ENCODE measurements at regions not wholly inside any gene's neighbourhood (a gene's known extent, or its start where the extent isn't known, plus 50 kb on each side); places are given as distances from the start of the nearest gene placed in this dataset.
"Not testable (repeated sequence)": the region's sequence is repeated elsewhere in the genome, so short reads cannot be mapped to it uniquely, and the experiment has no call there.

DNA sequence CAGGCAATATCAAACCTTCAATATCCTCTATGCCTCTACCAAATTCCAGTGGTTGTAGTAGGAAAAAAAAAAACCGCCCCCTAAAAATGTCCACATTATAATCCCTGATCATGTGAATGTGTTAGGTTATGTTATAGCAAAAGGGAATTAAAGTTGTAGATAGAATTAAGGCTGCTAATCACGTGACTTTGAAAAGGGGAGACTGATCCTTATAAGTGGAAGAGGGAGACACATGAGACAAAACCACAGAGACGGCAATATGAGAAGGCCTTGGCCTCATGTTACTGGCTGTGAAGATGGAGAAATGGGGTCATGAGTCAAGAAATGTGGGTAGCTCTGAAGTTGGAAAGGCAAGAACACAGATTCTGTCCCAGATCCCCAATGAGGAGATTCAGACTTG, 1711.3 kb downstream of the KHDRBS2 start:
- DNase-seq (ENCODE audit: low read depth in 2 of 2): not testable (repeated sequence)

DNA sequence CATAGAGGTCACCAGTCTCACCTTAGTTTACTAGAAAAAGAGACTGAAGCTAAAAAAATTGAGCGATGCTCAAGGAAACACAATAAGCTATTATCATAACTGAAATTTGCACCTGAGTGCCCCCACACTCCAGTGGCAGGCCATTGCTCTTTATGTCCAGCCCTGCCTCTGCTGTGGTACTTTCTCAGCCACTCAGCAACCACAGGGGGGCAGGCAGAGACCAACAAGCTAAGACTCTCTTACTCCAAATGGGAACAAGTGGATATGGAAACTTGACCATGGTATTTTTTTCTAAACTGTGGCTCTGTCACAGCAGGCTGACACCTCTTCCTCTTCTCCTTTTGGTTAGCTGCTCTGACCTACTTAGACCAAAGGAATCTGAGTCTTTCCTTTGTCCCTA, 1713.4 kb downstream of the KHDRBS2 start:
- DNase-seq (ENCODE audit: low read depth in 2 of 2): not testable (repeated sequence)

DNA sequence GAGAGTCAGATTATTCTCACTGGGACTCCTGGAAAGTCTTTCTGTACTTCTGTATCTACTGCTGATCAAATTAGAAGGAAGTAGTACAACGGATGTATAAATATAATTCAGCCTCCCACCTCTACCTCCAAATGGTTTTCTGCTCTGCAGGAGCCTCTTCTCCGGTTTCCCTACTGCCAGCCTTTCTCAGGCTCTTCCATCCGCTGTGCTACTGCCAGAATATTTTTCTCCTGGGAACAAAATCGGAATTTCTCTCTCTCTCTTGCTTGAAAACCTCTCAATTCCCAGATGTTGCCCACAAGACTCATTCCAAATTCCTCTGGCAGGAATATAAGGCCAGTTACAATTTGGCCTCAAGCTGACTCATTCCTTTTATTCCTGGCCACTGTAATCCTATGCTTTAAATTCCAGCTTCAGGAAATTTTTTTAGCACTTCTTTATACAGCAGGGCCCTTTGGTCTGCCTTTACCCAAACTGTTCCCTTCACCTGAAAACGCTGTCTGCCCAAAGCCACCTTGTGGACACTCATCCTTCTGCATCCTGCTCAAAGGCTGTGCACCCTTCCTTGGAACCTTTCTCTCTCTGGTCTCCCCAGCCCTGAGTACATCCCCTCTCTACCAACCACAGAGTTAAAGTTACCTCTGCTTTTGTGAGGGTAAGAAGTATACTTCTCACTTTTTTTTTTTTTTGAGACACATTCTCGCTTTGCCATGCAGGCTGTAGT, 1714.6 kb downstream of the KHDRBS2 start:
- DNase-seq (ENCODE audit: low read depth in 2 of 2): peak in 1 of 2 experiments; percentile 0

DNA sequence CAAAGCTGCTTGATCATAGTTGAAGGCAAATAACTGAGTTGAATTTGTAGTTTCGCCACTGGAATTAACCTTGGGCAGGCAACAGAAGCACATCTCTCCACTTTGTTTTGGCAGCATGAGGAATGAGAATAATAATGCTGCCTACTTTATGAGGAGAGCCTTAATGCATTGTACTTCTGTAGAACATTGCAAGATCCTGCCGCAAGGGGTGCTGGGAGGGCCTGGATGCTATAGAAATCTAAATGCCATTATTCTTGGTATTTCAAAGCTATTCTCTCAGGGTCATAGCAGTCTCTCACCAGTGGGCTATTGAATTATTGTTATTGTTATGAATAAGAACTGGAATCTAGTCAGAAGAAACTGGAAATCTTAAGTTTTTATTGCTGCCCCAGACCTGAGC, 1715.4 kb downstream of the KHDRBS2 start:
- not testable (repeated sequence) for DNase-seq (ENCODE audit: low read depth in 2 of 2)

DNA sequence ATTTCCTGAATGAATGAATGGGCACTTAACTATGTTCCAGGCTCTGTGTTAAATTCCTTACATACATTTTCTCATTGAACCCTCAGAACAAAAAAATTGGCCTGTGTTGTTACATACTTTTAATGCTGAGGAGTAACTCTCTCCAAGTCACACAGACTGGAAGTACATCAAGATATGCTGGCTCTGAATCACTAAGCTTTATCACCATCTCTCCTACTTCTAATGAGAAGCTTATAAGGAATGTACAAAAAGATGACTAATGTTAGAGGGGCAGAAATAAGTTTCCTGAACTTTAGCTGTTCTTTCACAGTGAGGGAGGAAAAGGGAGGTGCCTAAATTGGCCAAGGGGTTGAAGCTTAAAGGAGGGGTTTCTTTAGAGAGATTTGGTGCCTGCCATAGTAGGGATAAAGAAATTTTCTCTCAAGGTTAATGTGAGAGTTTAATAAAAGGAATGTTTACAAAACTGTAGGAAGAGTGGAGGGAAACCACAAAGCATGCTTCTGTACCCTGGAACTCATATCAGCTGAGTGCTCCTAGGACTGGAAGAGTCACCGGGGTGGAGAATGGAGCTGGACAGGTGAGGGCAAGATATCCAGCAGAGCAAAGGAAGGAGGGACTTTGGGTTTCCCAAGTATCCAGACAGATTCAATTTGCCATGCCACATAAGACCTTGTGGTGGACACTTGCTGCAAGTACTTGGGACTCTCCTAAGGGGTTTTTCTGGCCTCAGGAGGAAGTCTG, 1718.4 kb downstream of the KHDRBS2 start:
- DNase-seq (ENCODE audit: low read depth in 2 of 2): not testable (repeated sequence)

DNA sequence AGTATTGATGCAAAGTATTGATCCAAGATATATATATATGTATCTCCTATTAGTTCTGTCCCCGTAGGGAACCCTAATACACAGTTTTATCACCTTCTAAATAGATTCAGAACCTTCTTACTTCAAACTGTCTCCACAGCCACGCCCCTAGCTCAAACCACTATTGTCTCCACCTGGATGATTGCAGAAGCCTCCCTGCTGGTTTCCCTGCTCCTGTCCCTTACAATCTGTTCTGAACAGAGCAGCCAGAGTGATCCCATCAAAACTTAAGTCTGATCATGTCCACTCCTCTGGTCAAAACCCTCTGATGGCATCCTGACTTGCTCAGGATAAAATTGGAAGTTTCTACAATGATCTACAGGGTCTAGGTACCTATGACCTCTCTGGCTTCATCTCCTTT, 1719.6 kb downstream of the KHDRBS2 start:
- DNase-seq (ENCODE audit: low read depth in 2 of 2): not testable (repeated sequence)

DNA sequence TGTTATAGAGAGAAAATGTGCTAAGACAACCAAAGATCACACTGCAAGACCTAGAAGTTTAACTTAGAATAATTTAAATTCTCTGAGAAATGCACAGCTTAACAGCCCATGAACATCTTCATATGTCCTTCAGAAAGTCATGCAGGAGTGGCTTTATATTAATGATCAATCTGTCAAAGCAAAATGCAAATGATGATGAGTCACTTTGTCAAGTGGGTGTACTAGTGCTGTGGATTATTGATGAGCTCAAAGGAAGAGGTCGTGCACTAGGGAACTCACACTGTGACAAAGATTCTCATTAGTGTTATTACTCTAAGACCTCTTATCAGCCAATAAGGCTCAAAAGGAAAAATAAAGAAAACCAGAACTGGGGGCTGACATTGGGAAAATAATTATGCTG, 1726.3 kb downstream of the KHDRBS2 start:
- not testable (repeated sequence) for DNase-seq (ENCODE audit: low read depth in 2 of 2)

DNA sequence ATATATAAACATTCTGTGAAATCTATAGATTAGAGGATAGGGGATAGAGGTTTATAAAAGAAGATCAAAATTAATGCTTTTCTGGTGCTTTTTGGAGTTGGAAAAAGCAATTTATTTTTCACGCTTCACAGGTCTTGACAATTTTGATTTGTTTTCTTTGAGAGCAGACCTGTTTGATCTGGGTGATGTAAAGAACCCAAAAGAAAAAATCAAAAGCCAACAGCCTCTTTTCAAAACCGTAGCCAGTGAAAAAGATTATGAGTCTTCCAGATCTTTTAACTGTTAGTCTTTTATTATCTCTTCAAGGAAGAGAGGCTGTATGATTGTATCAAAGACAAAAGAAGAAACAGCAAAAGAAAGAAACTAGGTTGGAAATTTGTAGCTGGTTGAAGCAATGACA, 1738.7 kb downstream of the KHDRBS2 start:
- not testable (repeated sequence) for DNase-seq (ENCODE audit: low read depth in 2 of 2)

DNA sequence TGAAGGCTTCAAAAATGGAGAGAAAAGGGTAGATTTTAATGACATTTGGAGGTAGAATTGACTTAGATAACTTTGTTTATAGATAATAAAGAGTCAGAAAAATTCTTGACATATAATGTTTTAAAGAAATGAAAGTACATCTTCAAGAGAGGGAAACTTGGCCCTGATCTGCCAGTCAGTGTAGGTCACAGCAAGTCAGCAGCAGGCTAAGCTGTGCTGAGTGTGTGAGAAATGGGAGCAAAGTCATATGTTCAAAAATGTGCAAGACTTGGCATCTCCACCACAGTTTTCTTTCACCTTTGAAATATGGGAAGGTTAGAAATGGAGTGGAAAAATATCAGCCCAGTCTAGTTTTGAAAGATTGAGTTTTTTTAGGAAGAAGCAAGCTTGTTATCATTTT, 1761.3 kb downstream of the KHDRBS2 start:
- DNase-seq (ENCODE audit: low read depth in 2 of 2): not testable (repeated sequence)

DNA sequence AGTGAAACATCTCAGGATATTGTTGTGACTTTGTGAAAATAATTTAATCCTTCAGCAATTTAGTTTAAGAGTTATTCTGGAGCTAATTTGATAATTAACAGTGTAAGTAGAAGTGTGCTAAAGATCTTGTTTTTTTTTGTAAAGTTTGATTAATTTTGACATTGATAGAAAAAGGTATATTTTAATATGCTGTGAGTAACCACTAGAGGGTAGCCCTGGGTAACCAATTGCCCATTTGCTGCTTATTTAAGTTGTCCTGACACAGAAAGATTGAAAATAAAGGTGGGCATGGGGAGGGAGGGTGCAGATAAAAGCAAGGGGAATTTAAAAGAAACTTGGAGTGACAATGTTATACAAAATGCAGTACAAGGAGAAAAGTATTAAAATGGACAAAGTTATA, 1808.3 kb downstream of the KHDRBS2 start:
- DNase-seq (ENCODE audit: low read depth in 2 of 2): not testable (repeated sequence)

DNA sequence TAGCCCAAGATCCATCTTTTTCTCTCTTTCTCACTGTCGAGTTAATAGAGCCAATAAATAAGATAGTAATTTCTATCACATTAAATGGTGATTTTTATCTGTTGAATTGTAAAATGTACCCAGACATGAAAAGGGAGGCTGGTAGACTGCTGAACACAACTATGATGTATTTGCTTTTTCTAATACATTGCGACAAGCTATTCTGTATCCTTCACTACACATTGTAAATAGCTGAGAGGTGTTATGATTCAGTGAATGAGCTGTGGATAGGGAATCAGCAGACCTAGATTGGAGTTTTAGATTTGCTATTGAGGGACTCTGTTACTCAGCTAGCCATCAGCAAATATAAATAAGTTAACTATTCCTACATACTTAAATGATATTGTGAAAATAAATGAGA, 1812.2 kb downstream of the KHDRBS2 start:
- not testable (repeated sequence) for DNase-seq (ENCODE audit: low read depth in 2 of 2)

DNA sequence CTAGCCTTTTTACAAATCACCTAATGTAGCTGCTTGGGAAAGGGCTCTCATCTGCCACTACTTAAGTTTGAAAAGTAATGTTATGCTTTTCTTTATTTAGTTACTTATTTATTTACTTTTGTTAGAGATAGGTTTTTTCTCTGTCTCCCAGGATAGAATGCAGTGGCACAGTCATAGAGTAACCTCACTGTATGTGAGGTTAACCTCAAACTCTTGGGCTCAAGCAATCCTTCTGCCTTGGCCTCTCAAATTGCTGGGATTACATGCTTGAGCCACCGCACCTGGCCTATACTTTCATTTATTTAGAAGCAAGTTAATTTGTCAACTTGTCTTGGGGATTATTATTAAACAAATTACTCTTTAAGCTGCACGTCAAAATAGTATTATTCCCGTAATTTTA, 1814.6 kb downstream of the KHDRBS2 start:
- DNase-seq (ENCODE audit: low read depth in 2 of 2): not testable (repeated sequence)

DNA sequence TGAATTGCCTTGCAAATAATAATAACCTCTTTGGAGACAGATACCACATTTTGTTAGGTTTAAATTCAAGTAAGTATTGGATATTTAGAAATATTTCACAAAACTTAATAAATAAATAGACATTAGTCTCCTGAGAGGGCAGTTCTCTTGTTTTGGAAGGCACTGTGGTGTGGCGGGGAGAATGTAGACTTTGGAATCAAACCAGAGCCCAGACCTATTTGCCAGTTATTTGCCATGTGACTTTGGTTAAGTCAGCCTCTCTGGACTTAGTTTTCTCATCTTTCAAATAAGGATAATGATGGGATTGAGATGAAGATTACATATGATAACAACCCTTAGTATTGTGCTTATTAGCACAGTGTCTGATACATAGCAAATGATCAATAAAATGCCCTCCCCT, 1835.6 kb downstream of the KHDRBS2 start:
- DNase-seq (ENCODE audit: low read depth in 2 of 2): not testable (repeated sequence)

DNA sequence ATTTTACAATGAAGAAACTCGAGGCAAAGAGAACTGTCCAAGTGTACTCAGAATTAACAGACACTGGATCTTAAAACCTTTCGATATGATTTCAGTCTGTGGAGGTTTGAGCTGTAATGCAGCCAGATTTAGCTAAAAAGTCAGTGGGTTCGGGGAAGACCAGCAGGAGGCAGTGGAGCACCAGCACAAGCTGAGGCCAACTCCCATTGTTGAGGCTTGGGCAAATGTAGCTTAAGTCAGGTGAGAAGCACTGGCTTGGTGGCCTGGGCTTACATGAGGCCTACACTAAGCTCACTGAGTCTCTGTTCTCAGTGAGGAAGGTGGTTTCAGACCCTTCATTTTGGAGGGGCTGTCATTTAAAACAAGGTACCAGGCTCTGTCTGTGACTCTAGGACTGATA, 1841.5 kb downstream of the KHDRBS2 start:
- not testable (repeated sequence) for DNase-seq (ENCODE audit: low read depth in 2 of 2)

DNA sequence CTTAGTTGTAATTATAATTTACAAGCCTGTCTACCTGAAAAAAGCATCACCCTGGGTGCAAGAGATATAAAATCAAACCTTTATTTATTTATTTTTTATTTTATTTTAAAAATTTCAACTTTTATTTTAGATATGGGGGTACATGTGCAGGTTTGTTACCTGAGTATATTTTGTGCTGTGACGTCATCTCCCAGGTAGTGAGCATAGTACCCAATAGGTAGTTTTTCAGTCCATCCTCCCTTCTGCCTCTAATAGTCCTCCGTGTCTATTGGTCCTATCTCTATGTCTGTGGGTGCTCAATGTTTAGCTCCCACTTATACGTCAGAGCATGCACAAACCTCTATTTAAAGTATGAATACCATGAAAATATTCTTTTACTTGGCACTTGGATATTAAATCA, 1846.3 kb downstream of the KHDRBS2 start:
- DNase-seq (ENCODE audit: low read depth in 2 of 2): not testable (repeated sequence)

DNA sequence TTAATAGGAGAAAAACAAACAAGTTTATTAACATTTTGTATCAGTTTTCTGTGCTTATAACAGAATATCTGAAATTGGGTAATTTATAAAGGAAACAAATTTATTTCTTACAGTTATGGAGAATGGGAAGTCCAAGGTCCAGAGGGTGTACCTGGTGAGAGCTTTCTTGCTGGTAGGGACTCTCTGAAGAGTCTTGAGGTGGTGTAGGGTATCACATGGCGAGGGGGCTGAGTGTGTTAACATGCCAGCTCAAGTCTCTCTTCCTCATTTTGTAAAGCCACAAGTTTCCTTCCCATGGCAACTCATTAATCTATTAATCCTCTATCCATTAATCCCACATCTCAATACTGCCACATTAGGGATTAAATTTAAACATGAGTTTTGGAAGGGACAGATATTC, 1863.3 kb downstream of the KHDRBS2 start:
- not testable (repeated sequence) for DNase-seq (ENCODE audit: low read depth in 2 of 2)

DNA sequence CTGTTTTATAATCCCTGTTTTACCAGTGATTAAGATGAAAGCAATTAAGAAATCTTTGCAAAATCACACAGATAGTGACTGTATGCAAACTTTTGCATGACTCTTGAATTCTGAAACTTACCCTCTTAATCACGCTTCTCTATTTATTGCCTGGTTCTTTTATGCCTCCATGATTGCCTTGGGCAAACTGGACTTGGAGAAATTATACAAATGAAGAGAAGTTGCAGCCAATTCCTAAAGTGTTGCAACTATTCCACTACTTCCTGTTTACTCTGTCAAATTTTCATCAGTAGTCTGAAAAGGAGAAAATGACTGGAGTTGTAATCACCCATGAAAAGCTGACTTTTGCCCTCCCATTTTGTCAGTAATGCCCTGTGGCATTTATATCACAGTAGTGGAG, 1869.9 kb downstream of the KHDRBS2 start:
- DNase-seq (ENCODE audit: low read depth in 2 of 2): not testable (repeated sequence)

DNA sequence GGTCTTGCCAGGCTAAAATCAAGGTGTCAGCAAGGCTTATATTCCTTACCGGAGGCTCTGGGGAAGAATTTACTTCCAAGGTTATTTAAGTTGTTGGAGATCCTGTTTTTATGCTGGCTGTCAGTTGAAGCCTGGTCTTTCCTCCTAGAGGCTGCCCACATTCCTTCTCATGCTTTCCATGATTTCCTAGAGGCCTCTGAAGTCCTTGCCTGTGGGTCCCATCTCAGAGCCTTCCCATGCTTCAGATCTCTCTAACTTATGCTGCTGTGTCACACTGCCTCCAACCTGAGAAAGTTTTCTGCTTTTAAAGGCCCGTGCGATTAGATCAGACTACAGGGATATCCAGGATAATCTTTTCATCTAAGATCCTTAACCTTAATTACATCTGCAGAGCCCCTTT, 1877.3 kb downstream of the KHDRBS2 start:
- not testable (repeated sequence) for DNase-seq (ENCODE audit: low read depth in 2 of 2)

DNA sequence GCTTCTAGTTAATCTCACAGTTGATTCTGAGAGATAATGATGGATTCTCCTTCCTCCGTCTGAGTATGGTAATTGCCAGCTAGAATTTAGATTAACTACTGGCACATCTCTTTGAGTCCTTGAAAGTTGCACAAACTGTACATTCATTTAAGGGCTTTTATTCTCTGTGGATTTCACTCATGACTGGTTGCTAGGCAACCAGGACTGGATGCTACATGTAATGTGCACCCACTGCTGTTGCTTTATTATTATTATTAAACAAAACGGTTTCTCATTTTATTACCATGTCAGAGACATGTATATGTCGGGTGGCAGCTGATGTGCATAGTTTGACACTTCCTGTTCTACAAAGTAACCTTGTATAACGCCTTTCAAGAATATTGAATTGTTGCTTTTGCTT, 1882.8 kb downstream of the KHDRBS2 start:
- DNase-seq (ENCODE audit: low read depth in 2 of 2): not testable (repeated sequence)

DNA sequence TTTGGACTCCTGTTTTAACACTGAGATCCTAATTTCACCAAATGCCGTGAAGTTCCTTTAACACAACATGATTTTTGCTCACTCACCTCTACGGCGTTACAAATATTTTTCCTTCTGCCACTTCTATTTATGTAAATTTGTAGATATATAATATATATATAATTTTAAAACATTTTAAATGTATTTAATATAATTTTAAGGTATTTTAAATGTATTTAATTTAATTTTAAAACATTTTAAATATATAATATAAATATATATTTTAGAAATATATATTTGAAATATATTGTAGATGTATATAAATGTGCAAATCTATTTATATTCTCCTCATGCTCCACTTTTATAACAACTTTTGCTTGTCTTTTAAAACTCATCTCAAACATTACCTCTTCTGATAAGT, 1883.5 kb downstream of the KHDRBS2 start:
- DNase-seq (ENCODE audit: low read depth in 2 of 2): not testable (repeated sequence)

DNA sequence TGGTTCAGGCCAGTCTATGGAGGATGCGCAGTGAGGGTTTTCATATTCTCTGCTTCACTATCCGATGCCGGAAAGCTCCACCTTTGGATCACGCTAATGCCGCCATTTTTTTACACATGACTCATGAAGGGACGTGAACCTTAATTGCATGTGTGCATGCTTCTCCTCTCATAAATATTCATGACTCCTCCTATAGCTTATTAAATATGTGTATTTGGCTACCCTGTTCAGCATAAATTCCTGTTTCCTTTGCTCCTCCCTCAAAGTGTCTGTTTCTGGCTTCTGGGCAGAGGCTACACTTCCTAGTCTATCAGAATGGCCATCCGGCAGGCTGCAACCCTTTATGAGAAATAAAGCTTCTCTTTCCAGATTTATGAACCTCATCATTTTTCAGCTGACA, 1890.8 kb downstream of the KHDRBS2 start:
- not testable (repeated sequence) for DNase-seq (ENCODE audit: low read depth in 2 of 2)

DNA sequence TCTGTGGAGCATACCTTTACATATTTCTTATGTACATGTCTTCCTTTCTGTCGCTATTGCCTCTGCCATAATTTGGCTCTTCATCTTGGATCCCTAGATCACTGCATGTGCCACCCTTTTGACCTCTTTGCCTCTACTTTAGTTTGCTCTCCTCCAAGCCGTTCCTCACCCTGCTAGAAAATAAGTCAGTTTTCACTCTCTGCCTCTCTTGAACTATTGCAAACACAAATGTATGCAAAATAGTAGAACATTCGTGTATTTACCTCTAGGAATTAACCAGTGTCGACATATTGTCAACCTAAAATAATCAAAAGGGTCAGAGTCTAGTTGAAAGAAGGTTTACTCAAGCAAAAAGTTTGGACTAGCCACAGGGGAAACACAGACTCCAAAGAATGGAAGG, 1893.1 kb downstream of the KHDRBS2 start:
- DNase-seq (ENCODE audit: low read depth in 2 of 2): not testable (repeated sequence)

DNA sequence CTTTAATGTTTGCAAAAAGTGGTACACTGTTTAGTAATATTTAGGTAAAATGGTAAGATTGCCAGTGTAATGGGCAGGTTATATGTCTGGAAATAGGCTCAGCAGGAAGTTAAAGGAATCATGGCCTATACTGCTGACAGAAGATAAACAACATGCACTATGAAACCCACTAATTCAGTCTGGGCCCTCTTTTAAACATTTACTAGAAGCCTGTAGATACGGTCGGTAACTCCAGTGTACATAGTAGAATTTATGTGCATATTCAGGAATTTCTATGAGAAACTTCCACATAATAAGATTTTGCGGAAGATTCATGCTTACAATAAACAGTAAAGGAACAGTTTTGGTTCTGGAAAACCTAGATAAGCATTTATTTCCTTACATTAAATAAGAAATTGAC, 1896.9 kb downstream of the KHDRBS2 start:
- not testable (repeated sequence) for DNase-seq (ENCODE audit: low read depth in 2 of 2)
